C4-2B (cell line): ENCODE measurements at regions not wholly inside any gene's neighbourhood (a gene's known extent, or its start where the extent isn't known, plus 50 kb on each side); places are given as distances from the start of the nearest gene placed in this dataset.

Source experiments
- ZFX ChIP-seq: fragments of 450-650 bp; IDR thresholded peaks from 2 replicates; pipeline ENCODE4 v1.6.1; 2017
- TF ChIP-seq, protein P1 (sequence below): fragments of 450-650 bp; conservative IDR thresholded peaks from 2 replicates; pipeline ENCODE4 v1.5.1; 2017; ENCODE audit warnings: mild to moderate bottlenecking

DNA sequence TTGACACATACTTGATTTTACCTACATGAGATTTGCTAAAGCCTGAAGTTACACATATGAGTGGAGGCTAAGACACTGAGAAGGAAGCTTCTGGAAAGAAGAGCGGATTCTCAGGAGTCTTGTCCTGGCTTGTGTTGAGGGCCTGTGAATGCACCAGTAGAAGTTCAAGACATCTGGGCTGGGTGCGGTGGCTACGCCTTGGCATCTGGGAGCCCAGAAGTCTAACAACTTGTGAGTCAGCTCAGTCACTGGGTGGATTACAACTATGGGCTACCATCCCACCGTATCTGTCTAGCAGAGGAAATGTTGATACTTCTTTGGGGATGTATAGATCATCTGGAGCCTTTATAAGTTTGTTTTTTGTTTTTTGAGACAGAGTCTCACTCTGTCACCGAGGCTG is 375.6 kb upstream of the SMIM31 start:
- TF ChIP-seq, protein P1, sequence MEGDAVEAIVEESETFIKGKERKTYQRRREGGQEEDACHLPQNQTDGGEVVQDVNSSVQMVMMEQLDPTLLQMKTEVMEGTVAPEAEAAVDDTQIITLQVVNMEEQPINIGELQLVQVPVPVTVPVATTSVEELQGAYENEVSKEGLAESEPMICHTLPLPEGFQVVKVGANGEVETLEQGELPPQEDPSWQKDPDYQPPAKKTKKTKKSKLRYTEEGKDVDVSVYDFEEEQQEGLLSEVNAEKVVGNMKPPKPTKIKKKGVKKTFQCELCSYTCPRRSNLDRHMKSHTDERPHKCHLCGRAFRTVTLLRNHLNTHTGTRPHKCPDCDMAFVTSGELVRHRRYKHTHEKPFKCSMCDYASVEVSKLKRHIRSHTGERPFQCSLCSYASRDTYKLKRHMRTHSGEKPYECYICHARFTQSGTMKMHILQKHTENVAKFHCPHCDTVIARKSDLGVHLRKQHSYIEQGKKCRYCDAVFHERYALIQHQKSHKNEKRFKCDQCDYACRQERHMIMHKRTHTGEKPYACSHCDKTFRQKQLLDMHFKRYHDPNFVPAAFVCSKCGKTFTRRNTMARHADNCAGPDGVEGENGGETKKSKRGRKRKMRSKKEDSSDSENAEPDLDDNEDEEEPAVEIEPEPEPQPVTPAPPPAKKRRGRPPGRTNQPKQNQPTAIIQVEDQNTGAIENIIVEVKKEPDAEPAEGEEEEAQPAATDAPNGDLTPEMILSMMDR = no peak
- TF ChIP-seq ZFX = no peak
